Thoracic aorta (tissue), 2 donors: ENCODE measurements at regions not wholly inside any gene's neighbourhood (a gene's known extent, or its start where the extent isn't known, plus 50 kb on each side); places are given as distances from the start of the nearest gene placed in this dataset.

ENCODE experiments used
- ATAC-seq: fragments of 150-250 bp; one replicate; pipeline ENCODE4 v1.8.0; 2017; ENCODE audit warnings: low read depth; ENCODE audit not compliant: insufficient number of reproducible peaks, low FRiP score
- DNase-seq: peaks from one replicate; pipeline ENCODE4 v3.0.0-alpha.2; 2020; ENCODE audit warnings: low spot score
- H3K27ac ChIP-seq, 2 donors: fragments of 200-600 bp; sonication (generic); 1 replicate in 1 of 2; 2 replicates in 1 of 2; pipeline ENCODE4 v1.5.1; 2016; ENCODE audit warnings: mild to moderate bottlenecking in 2 of 2, moderate library complexity in 2 of 2
- H3K27me3 ChIP-seq: fragments of 200-600 bp; sonication (generic); replicated peaks from 2 replicates; pipeline ENCODE4 v1.6.0; 2016; ENCODE audit warnings: mild to moderate bottlenecking; ENCODE audit not compliant: insufficient read depth
- H3K36me3 ChIP-seq: fragments of 200-600 bp; sonication (generic); one replicate; pipeline ENCODE4 v1.5.1; 2016
- H3K4me1 ChIP-seq, 2 donors: fragments of 200-600 bp; sonication (generic); 1 replicate in 1 of 2; 2 replicates in 1 of 2; pipeline versions ENCODE4 v1.5.1 to v1.6.0; 2016; ENCODE audit warnings: low read depth in 2 of 2, mild to moderate bottlenecking in 1 of 2; ENCODE audit not compliant: control insufficient read depth in 1 of 2
- H3K4me3 ChIP-seq: fragments of 200-600 bp; sonication (generic); 2 replicates; pipeline ENCODE4 v1.5.1; 2016; ENCODE audit warnings: mild to moderate bottlenecking
- H3K9me3 ChIP-seq: fragments of 200-600 bp; sonication (generic); 2 replicates; pipeline ENCODE4 v1.5.1; 2016
- CTCF ChIP-seq: fragments of 200-600 bp; sonication (generic); IDR thresholded peaks from one replicate; pipeline ENCODE4 v1.5.1; 2019; ENCODE audit warnings: antibody characterized with exemption

GRCh38 chr2:133680343-133681049, 112.2 kb upstream of the NCKAP5 start:
- no peak for TF ChIP-seq CTCF
- H3K9me3 ChIP-seq = no peaks in the 10 kb centered on the region
- no peaks in the 10 kb centered on the region for H3K27me3 ChIP-seq
- H3K4me3 ChIP-seq = no peak overlapping the region
- no peaks in the 10 kb centered on the region for H3K36me3 ChIP-seq
- peaks cover 3 to 7% of the 10 kb centered on the region in 2 donors for H3K4me1 ChIP-seq
- no peak for ATAC-seq
- no peak for DNase-seq
- H3K27ac ChIP-seq = no peak overlapping the region

- Histone ChIP-seq H3K4me3 (no peak overlapping the region), H3K27ac (no peak overlapping the region), H3K36me3 (no peaks in the 10 kb centered on the region), H3K4me1 (no peaks in the 10 kb centered on the region), H3K9me3 (no peaks in the 10 kb centered on the region), H3K27me3 (no peaks in the 10 kb centered on the region)
- DNase-seq (no peak), ATAC-seq (no peak)
- TF ChIP-seq CTCF = no peak
Measured at GRCh38 chr2:133682347-133682746, 114.1 kb upstream of the NCKAP5 start.

GRCh38 chr2:133682906-133683305, 114.6 kb upstream of the NCKAP5 start:
- H3K27me3 ChIP-seq = no peaks in the 10 kb centered on the region
- TF ChIP-seq CTCF = no peak
- no peak overlapping the region for H3K4me3 ChIP-seq
- ATAC-seq (no peak), DNase-seq (no peak)
- no peaks in the 10 kb centered on the region for H3K36me3 ChIP-seq
- H3K27ac ChIP-seq = no peak overlapping the region
- no peaks in the 10 kb centered on the region for H3K4me1 ChIP-seq
- no peaks in the 10 kb centered on the region for H3K9me3 ChIP-seq

GRCh38 chr2:133685636-133686215, 117.5 kb upstream of the NCKAP5 start:
- no peak for TF ChIP-seq CTCF
- DNase-seq (no peak), ATAC-seq (no peak)
- H3K4me3 ChIP-seq = no peak overlapping the region
- H3K27me3 ChIP-seq = no peaks in the 10 kb centered on the region
- no peaks in the 10 kb centered on the region for H3K9me3 ChIP-seq
- H3K36me3 ChIP-seq = no peaks in the 10 kb centered on the region
- no peaks in the 10 kb centered on the region for H3K4me1 ChIP-seq
- H3K27ac ChIP-seq = no peak overlapping the region

- H3K4me1 ChIP-seq = no peaks in the 10 kb centered on the region
Measured at GRCh38 chr2:133690780-133691179, 122.5 kb upstream of the NCKAP5 start.

More at GRCh38 chr2:133690780-133691179, 122.5 kb upstream of the NCKAP5 start:
- DNase-seq (no peak), ATAC-seq (no peak)
- Histone ChIP-seq H3K27ac (no peak overlapping the region), H3K36me3 (no peaks in the 10 kb centered on the region), H3K27me3 (no peaks in the 10 kb centered on the region), H3K9me3 (no peaks in the 10 kb centered on the region), H3K4me3 (no peak overlapping the region)
- no peak for TF ChIP-seq CTCF
